ACC112 (cell line): ENCODE measurements at regions not wholly inside any gene's neighbourhood (a gene's known extent, or its start where the extent isn't known, plus 50 kb on each side); places are given as distances from the start of the nearest gene placed in this dataset.

Experiments used
- H2AFZ ChIP-seq: fragments of 200-600 bp; sonication (generic); one replicate; pipeline ENCODE4 v1.6.0; 2017; ENCODE audit warnings: antibody characterized with exemption, low read length; ENCODE audit not compliant: unreplicated experiment
- H3K27ac ChIP-seq: fragments of 200-600 bp; sonication (generic); 2 replicates; pipeline ENCODE4 v1.5.1; 2014; ENCODE audit warnings: low read depth, mild to moderate bottlenecking, antibody characterized with exemption, low read length, moderate library complexity
- H3K27me3 ChIP-seq: fragments of 200-600 bp; sonication (generic); 2 replicates; pipeline ENCODE4 v1.6.1; 2014; ENCODE audit warnings: mild to moderate bottlenecking, antibody characterized with exemption, low read length, moderate library complexity, mixed read lengths; ENCODE audit not compliant: insufficient read depth
- H3K36me3 ChIP-seq: fragments of 200-600 bp; sonication (generic); 2 replicates; pipeline ENCODE4 v1.6.1; 2016; ENCODE audit warnings: mild to moderate bottlenecking, antibody characterized with exemption, low read length, moderate library complexity, mixed read lengths; ENCODE audit not compliant: insufficient read depth
- H3K4me1 ChIP-seq: fragments of 200-600 bp; sonication (generic); one replicate; pipeline ENCODE4 v1.6.1; 2016; ENCODE audit warnings: low read length, mixed read lengths; ENCODE audit not compliant: insufficient read depth, unreplicated experiment, control insufficient read depth
- H3K4me3 ChIP-seq: fragments of 200-600 bp; sonication (generic); 2 replicates; pipeline ENCODE4 v1.5.1; 2014; ENCODE audit warnings: mild to moderate bottlenecking, low read depth, low read length
- H3K79me2 ChIP-seq: fragments of 200-600 bp; sonication (generic); one replicate; pipeline ENCODE4 v1.6.0; 2016; ENCODE audit warnings: low read length; ENCODE audit not compliant: control insufficient read depth, unreplicated experiment, insufficient read depth

GRCh38 chr2:223210489-223210888 is 158.5 kb downstream of the KCNE4 start:
- Histone ChIP-seq H3K36me3 (no peaks in the 10 kb centered on the region), H3K79me2 (no peaks in the 10 kb centered on the region), H3K27me3 (peaks cover 5% of the 10 kb centered on the region), H3K4me3 (no peak overlapping the region), H3K4me1 (no peaks in the 10 kb centered on the region), H3K27ac (no peak overlapping the region), H2AFZ (no peak overlapping the region)

GRCh38 chr2:223214394-223215253 is 162.6 kb downstream of the KCNE4 start:
- no peaks in the 10 kb centered on the region for H3K79me2 ChIP-seq
- peaks cover 7% of the 10 kb centered on the region for H3K4me1 ChIP-seq
- no peak overlapping the region for H3K27ac ChIP-seq
- H3K36me3 ChIP-seq: no peaks in the 10 kb centered on the region
- H2AFZ ChIP-seq: no peak overlapping the region
- H3K4me3 ChIP-seq: no peak overlapping the region
- peaks cover 23% of the 10 kb centered on the region for H3K27me3 ChIP-seq

- Histone ChIP-seq H3K4me1 (peaks cover 7% of the 10 kb centered on the region), H3K27ac (no peak overlapping the region), H3K4me3 (no peak overlapping the region), H3K27me3 (peaks cover 23% of the 10 kb centered on the region), H3K79me2 (no peaks in the 10 kb centered on the region), H2AFZ (no peak overlapping the region), H3K36me3 (no peaks in the 10 kb centered on the region)
Observed at GRCh38 chr2:223215254-223215516, 163.2 kb downstream of the KCNE4 start.

- H3K4me3 ChIP-seq: no peak overlapping the region
- H3K79me2 ChIP-seq: no peaks in the 10 kb centered on the region
- H3K27me3 ChIP-seq: peaks cover 23% of the 10 kb centered on the region
- peaks cover 10% of the 10 kb centered on the region for H3K4me1 ChIP-seq
- no peak overlapping the region for H3K27ac ChIP-seq
- no peak overlapping the region for H2AFZ ChIP-seq
- H3K36me3 ChIP-seq: no peaks in the 10 kb centered on the region
Observed at GRCh38 chr2:223217373-223217772, 165.4 kb downstream of the KCNE4 start.

- Histone ChIP-seq H3K27ac (no peak overlapping the region), H3K27me3 (peaks cover 23% of the 10 kb centered on the region), H3K4me1 (peaks cover 19% of the 10 kb centered on the region), H2AFZ (no peak overlapping the region), H3K36me3 (no peaks in the 10 kb centered on the region), H3K79me2 (no peaks in the 10 kb centered on the region), H3K4me3 (no peak overlapping the region)
Observed at GRCh38 chr2:223218587-223219178, 166.7 kb downstream of the KCNE4 start.

GRCh38 chr2:223219872-223220657 is 168.1 kb downstream of the KCNE4 start:
- Histone ChIP-seq H3K27me3 (peaks cover 23% of the 10 kb centered on the region), H3K27ac (no peak overlapping the region), H3K79me2 (no peaks in the 10 kb centered on the region), H3K36me3 (no peaks in the 10 kb centered on the region), H3K4me1 (peaks cover 19% of the 10 kb centered on the region), H2AFZ (no peak overlapping the region), H3K4me3 (no peak overlapping the region)

GRCh38 chr2:223220658-223220925 is 168.6 kb downstream of the KCNE4 start:
- no peaks in the 10 kb centered on the region for H3K79me2 ChIP-seq
- no peak overlapping the region for H2AFZ ChIP-seq
- H3K4me1 ChIP-seq: peaks cover 19% of the 10 kb centered on the region
- H3K4me3 ChIP-seq: no peak overlapping the region
- no peak overlapping the region for H3K27ac ChIP-seq
- H3K36me3 ChIP-seq: no peaks in the 10 kb centered on the region
- H3K27me3 ChIP-seq: peaks cover 23% of the 10 kb centered on the region

- H3K27ac ChIP-seq: no peak overlapping the region
- peaks cover 19% of the 10 kb centered on the region for H3K4me1 ChIP-seq
- H2AFZ ChIP-seq: no peak overlapping the region
- H3K4me3 ChIP-seq: no peak overlapping the region
- H3K27me3 ChIP-seq: peaks cover 22% of the 10 kb centered on the region
- no peaks in the 10 kb centered on the region for H3K79me2 ChIP-seq
- H3K36me3 ChIP-seq: no peaks in the 10 kb centered on the region
Observed at GRCh38 chr2:223221139-223221835, 169.3 kb downstream of the KCNE4 start.

- Histone ChIP-seq H3K4me3 (no peak overlapping the region), H2AFZ (no peak overlapping the region), H3K79me2 (no peaks in the 10 kb centered on the region), H3K27ac (no peak overlapping the region), H3K27me3 (peaks cover 14% of the 10 kb centered on the region), H3K36me3 (no peaks in the 10 kb centered on the region), H3K4me1 (peaks cover 19% of the 10 kb centered on the region)
Observed at GRCh38 chr2:223222397-223222796, 170.4 kb downstream of the KCNE4 start.

- Histone ChIP-seq H3K4me1 (peaks cover 12% of the 10 kb centered on the region), H3K79me2 (no peaks in the 10 kb centered on the region), H3K36me3 (no peaks in the 10 kb centered on the region), H3K27me3 (peaks cover 10% of the 10 kb centered on the region), H3K27ac (no peak overlapping the region), H2AFZ (no peak overlapping the region), H3K4me3 (no peak overlapping the region)
Observed at GRCh38 chr2:223223156-223223555, 171.2 kb downstream of the KCNE4 start.
